ENCODE measurements at regions not wholly inside any gene's neighbourhood (a gene's known extent, or its start where the extent isn't known, plus 50 kb on each side); places are given as distances from the start of the nearest gene placed in this dataset.

DNA sequence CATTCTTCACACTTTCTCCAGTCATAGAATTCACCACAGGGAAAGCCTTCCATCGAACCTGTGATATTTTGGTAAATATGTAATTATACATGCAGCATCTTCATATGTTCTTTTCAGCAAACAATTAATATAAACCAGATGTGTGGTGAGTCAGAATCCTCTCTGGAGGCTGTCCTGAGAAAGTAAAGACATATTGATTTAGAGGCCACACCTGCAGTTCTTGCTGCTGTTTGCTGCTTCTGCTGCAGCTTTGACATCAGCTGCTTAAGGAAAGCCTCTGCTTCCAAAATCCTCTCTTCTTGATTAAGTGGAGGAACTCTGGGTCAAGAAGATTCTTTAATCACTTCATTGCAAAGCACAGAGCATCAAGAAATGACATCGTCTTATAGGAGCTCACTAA lies 568.8 kb upstream of the ZEB2 start:
- TF ChIP-seq, protein P1, sequence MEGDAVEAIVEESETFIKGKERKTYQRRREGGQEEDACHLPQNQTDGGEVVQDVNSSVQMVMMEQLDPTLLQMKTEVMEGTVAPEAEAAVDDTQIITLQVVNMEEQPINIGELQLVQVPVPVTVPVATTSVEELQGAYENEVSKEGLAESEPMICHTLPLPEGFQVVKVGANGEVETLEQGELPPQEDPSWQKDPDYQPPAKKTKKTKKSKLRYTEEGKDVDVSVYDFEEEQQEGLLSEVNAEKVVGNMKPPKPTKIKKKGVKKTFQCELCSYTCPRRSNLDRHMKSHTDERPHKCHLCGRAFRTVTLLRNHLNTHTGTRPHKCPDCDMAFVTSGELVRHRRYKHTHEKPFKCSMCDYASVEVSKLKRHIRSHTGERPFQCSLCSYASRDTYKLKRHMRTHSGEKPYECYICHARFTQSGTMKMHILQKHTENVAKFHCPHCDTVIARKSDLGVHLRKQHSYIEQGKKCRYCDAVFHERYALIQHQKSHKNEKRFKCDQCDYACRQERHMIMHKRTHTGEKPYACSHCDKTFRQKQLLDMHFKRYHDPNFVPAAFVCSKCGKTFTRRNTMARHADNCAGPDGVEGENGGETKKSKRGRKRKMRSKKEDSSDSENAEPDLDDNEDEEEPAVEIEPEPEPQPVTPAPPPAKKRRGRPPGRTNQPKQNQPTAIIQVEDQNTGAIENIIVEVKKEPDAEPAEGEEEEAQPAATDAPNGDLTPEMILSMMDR (IDR thresholded peaks at IDR 0.05; ENCODE audit: control extremely low read depth, extremely low read depth, low read depth, missing control alignments): no peak
- DNase-seq (ENCODE audit: extremely low spot score): no peak
- ChIA-PET POLR2A (no interaction called here), CTCF (interaction anchor here (0.7 to 1.5 kb wide), 2 partner anchors 12 to 13 kb away, joined by 3 read pairs; no protein-coding TSS in a partner anchor)

- TF ChIP-seq, protein P1 (IDR thresholded peaks at IDR 0.05; ENCODE audit: control extremely low read depth, extremely low read depth, low read depth, missing control alignments): no peak
- ChIA-PET CTCF (no interaction called here), POLR2A (no interaction called here)
- no peak for DNase-seq (ENCODE audit: extremely low spot score)
Measured at GRCh38 chr2:145086910-145087309, 567.0 kb upstream of the ZEB2 start.

- POLR2A ChIA-PET: no interaction called here
- CTCF ChIA-PET: interaction anchor here (0.6 to 1.5 kb wide), 2 partner anchors 9 to 21 kb away, joined by 3 to 4 read pairs; no protein-coding TSS in a partner anchor
- no peak for DNase-seq (ENCODE audit: extremely low spot score)
Measured at GRCh38 chr2:145085612-145086011, 565.7 kb upstream of the ZEB2 start.

GRCh38 chr2:145080426-145080825 lies 560.5 kb upstream of the ZEB2 start:
- TF ChIP-seq, protein P1 (IDR thresholded peaks at IDR 0.05; ENCODE audit: control extremely low read depth, extremely low read depth, low read depth, missing control alignments): no peak

More at GRCh38 chr2:145085612-145086011, 565.7 kb upstream of the ZEB2 start:
- TF ChIP-seq, protein P1 (IDR thresholded peaks at IDR 0.05; ENCODE audit: control extremely low read depth, extremely low read depth, low read depth, missing control alignments): no peak

GRCh38 chr2:145079641-145080040 lies 559.7 kb upstream of the ZEB2 start:
- TF ChIP-seq, protein P1 (IDR thresholded peaks at IDR 0.05; ENCODE audit: control extremely low read depth, extremely low read depth, low read depth, missing control alignments): no peak
- POLR2A ChIA-PET: no interaction called here
- CTCF ChIA-PET: no interaction called here
- DNase-seq (ENCODE audit: extremely low spot score): no peak

More at GRCh38 chr2:145080426-145080825, 560.5 kb upstream of the ZEB2 start:
- CTCF ChIA-PET: no interaction called here
- no peak for DNase-seq (ENCODE audit: extremely low spot score)
- POLR2A ChIA-PET: no interaction called here

GRCh38 chr2:145078923-145079322 lies 559.0 kb upstream of the ZEB2 start:
- POLR2A ChIA-PET: no interaction called here
- TF ChIP-seq, protein P1 (IDR thresholded peaks at IDR 0.05; ENCODE audit: control extremely low read depth, extremely low read depth, low read depth, missing control alignments): no peak
- no peak for DNase-seq (ENCODE audit: extremely low spot score)
- CTCF ChIA-PET: no interaction called here

DNA sequence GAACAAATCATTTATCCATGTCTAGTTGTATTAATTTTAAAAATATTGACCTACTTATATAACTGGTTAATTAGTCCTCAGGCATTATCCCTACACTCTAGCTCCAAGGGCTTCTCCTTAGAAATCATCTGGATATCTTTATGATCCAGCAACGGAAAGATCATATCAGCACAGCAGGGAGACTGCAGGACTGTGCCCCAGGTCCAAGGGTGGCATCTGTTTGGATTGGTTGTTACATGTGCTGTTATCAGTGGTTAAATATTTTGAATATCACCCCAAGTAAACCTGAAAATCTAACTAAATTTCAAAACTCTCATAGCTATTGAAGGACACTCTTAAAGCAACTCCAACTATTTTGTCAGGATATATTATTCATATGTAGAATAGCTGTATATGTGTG lies 556.2 kb upstream of the ZEB2 start:
- POLR2A ChIA-PET: no interaction called here
- no peak for DNase-seq (ENCODE audit: extremely low spot score)
- TF ChIP-seq, protein P1 (IDR thresholded peaks at IDR 0.05; ENCODE audit: control extremely low read depth, extremely low read depth, low read depth, missing control alignments): no peak
- CTCF ChIA-PET: interaction anchor here (0.9 to 1.1 kb wide), 2 partner anchors 10 to 13 kb away, joined by 3 read pairs; no protein-coding TSS in a partner anchor
